ENCODE measurements at regions not wholly inside any gene's neighbourhood (a gene's known extent, or its start where the extent isn't known, plus 50 kb on each side); places are given as distances from the start of the nearest gene placed in this dataset.
A peak's percentile ranks its signal among the peaks of the same experiment; 100 is the strongest.

- H3K4me1 Mint-ChIP-seq = peaks cover 53% of the 10 kb centered on the region
- no peaks in the 10 kb centered on the region for H3K27me3 Mint-ChIP-seq (ENCODE audit: low read depth)
- H3K4me3 Mint-ChIP-seq = no peak overlapping the region
- H3K36me3 Mint-ChIP-seq (ENCODE audit: low read depth) = no peaks in the 10 kb centered on the region
- H3K27ac Mint-ChIP-seq (ENCODE audit: unreplicated experiment) = no peak overlapping the region
- no peaks in the 10 kb centered on the region for H3K9me3 Mint-ChIP-seq
- no peak for TF ChIP-seq CTCF (conservative IDR thresholded peaks at IDR 0.05)
- DNase-seq (ENCODE audit: low read depth, low spot score) = no peak
These were observed 113.4 kb upstream of the ELAC2 start for GRCh38 chr17:13131225-13131624.

- Mint-ChIP-seq H3K27me3 (ENCODE audit: low read depth) (no peaks in the 10 kb centered on the region), H3K9me3 (no peaks in the 10 kb centered on the region), H3K4me1 (peaks cover 36% of the 10 kb centered on the region), H3K36me3 (ENCODE audit: low read depth) (no peaks in the 10 kb centered on the region), H3K27ac (ENCODE audit: unreplicated experiment) (no peak overlapping the region), H3K4me3 (no peak overlapping the region)
- no peak for DNase-seq (ENCODE audit: low read depth, low spot score)
- no peak for TF ChIP-seq CTCF (conservative IDR thresholded peaks at IDR 0.05)
These were observed 111.5 kb upstream of the ELAC2 start for GRCh38 chr17:13129356-13129755.

GRCh38 chr17:13128676-13129075 lies 110.8 kb upstream of the ELAC2 start:
- Mint-ChIP-seq H3K27ac (ENCODE audit: unreplicated experiment) (no peak overlapping the region), H3K27me3 (ENCODE audit: low read depth) (no peaks in the 10 kb centered on the region), H3K4me3 (no peak overlapping the region), H3K36me3 (ENCODE audit: low read depth) (no peaks in the 10 kb centered on the region), H3K9me3 (no peaks in the 10 kb centered on the region), H3K4me1 (peaks cover 31% of the 10 kb centered on the region)
- TF ChIP-seq CTCF (conservative IDR thresholded peaks at IDR 0.05) = no peak
- no peak for DNase-seq (ENCODE audit: low read depth, low spot score)

- DNase-seq (ENCODE audit: low read depth, low spot score) = no peak
- Mint-ChIP-seq H3K4me3 (no peak overlapping the region), H3K4me1 (peaks cover 31% of the 10 kb centered on the region), H3K27me3 (ENCODE audit: low read depth) (no peaks in the 10 kb centered on the region), H3K9me3 (no peaks in the 10 kb centered on the region), H3K36me3 (ENCODE audit: low read depth) (no peaks in the 10 kb centered on the region), H3K27ac (ENCODE audit: unreplicated experiment) (no peak overlapping the region)
- TF ChIP-seq CTCF (conservative IDR thresholded peaks at IDR 0.05) = no peak
These were observed 110.2 kb upstream of the ELAC2 start for GRCh38 chr17:13127921-13128602.

GRCh38 chr17:13120864-13121263 lies 103.0 kb upstream of the ELAC2 start:
- no peak for TF ChIP-seq CTCF (conservative IDR thresholded peaks at IDR 0.05)
- no peak overlapping the region for H3K4me3 Mint-ChIP-seq

More at GRCh38 chr17:13120864-13121263, 103.0 kb upstream of the ELAC2 start:
- H3K27ac Mint-ChIP-seq (ENCODE audit: unreplicated experiment) = peak overlapping the region; percentile 65
- no peak for DNase-seq (ENCODE audit: low read depth, low spot score)
- no peaks in the 10 kb centered on the region for H3K9me3 Mint-ChIP-seq
- H3K4me1 Mint-ChIP-seq = peaks cover 22% of the 10 kb centered on the region
- no peaks in the 10 kb centered on the region for H3K27me3 Mint-ChIP-seq (ENCODE audit: low read depth)
- H3K36me3 Mint-ChIP-seq (ENCODE audit: low read depth) = no peaks in the 10 kb centered on the region
